ENCODE measurements at regions not wholly inside any gene's neighbourhood (a gene's known extent, or its start where the extent isn't known, plus 50 kb on each side); places are given as distances from the start of the nearest gene placed in this dataset.

GRCh38 chr18:2207294-2207693 is 364.0 kb downstream of the METTL4 start:
- H3K27ac ChIP-seq, result no peak overlapping the region
- no peak for TF ChIP-seq ZFX (IDR thresholded peaks at IDR 0.05; ENCODE audit: borderline replicate concordance)
- TF ChIP-seq, protein P1, sequence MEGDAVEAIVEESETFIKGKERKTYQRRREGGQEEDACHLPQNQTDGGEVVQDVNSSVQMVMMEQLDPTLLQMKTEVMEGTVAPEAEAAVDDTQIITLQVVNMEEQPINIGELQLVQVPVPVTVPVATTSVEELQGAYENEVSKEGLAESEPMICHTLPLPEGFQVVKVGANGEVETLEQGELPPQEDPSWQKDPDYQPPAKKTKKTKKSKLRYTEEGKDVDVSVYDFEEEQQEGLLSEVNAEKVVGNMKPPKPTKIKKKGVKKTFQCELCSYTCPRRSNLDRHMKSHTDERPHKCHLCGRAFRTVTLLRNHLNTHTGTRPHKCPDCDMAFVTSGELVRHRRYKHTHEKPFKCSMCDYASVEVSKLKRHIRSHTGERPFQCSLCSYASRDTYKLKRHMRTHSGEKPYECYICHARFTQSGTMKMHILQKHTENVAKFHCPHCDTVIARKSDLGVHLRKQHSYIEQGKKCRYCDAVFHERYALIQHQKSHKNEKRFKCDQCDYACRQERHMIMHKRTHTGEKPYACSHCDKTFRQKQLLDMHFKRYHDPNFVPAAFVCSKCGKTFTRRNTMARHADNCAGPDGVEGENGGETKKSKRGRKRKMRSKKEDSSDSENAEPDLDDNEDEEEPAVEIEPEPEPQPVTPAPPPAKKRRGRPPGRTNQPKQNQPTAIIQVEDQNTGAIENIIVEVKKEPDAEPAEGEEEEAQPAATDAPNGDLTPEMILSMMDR (IDR thresholded peaks at IDR 0.05), result no peak

DNA sequence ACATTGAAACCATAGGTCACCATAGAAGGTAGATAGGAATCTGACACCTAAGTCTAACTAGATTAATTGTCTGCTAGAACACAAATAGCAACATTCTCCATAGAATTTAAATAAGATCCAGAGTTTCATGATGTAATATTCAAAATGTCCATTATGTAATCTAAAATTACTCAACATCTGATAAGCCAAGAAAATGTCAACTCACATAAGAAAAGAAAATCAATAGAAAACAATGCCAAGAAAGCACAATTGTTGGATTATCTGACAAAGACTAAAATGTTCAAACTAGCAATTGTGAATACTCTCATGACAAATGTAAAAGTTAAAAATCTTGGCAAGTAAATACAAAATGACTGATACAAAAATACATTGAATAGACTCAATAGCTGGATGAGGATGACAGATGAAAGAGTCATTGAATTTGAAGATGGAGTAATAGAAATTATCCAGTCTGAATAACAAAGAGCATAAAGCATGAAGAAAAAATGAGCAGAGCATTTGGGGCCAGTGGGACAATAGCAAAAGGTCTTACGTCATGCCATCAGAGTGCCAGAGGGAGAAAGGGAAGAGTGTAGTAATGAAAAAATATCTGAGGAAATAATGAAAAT is 358.6 kb downstream of the METTL4 start:
- no peak overlapping the region for H3K27ac ChIP-seq
- TF ChIP-seq, protein P1 (IDR thresholded peaks at IDR 0.05), result no peak
- TF ChIP-seq ZFX (IDR thresholded peaks at IDR 0.05; ENCODE audit: borderline replicate concordance), result no peak

- H3K27ac ChIP-seq, result no peak overlapping the region
- no peak for TF ChIP-seq ZFX (IDR thresholded peaks at IDR 0.05; ENCODE audit: borderline replicate concordance)
- TF ChIP-seq, protein P1 (IDR thresholded peaks at IDR 0.05), result no peak
Measured at GRCh38 chr18:2213905-2214304, 357.4 kb downstream of the METTL4 start.

DNA sequence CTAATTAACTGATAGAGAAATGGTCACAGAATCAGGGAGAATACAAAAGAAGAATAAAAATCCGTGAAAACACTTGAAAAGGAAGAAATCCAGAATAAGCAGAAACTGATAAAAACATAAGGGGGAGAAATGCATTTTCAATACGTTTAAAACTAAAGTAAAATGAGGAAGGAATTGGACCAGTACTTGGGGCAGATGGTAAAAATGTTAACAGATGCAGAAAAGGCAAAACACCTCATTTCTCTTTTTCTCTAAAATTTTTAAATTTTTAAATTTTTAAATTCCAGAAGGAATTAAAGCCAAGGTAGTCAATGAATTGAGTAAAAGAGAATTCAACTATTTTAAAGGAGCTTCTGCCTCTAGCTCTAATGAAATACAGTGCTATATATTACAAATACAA is 353.9 kb downstream of the METTL4 start:
- no peak for TF ChIP-seq ZFX (IDR thresholded peaks at IDR 0.05; ENCODE audit: borderline replicate concordance)
- TF ChIP-seq, protein P1 (IDR thresholded peaks at IDR 0.05), result no peak
- H3K27ac ChIP-seq, result no peak overlapping the region

DNA sequence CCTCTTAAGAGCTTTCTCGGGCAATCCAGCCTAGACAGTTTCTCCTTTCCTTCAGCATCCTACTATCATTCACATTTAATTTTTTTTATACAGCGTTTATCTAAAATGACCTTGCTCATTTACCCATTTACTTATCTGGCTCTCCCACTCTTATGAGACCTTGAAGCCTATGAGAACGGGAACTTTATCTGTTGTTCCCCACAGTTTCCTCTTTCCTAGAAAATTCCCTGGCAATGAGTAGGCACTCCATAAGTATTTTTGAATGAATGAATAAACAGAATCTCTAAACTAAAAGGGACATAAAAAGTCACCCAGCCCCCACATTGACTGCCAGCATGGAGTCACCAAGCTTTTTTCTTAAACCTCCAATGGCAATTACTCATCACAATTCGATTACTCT is 353.2 kb downstream of the METTL4 start:
- no peak overlapping the region for H3K27ac ChIP-seq
- no peak for TF ChIP-seq ZFX (IDR thresholded peaks at IDR 0.05; ENCODE audit: borderline replicate concordance)
- TF ChIP-seq, protein P1 (IDR thresholded peaks at IDR 0.05), result no peak

DNA sequence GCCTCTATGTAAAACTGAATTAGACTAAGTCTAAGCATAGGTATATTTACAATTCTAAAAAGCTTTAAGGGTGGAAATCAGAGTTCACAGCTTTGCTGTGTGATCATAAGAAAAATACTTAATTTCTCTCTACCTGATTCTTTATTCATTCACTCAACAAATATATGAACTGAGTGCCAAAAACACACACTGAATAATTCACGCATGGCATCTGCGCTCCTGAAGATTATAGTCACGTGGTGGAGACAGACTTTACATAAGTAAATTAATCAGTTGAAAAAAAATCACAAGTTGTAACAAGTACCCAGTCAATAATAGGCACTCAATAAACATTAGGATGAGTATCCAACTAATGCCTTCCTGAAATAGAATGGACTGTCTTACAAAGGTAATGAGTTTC is 351.6 kb downstream of the METTL4 start:
- no peak overlapping the region for H3K27ac ChIP-seq
- TF ChIP-seq, protein P1 (IDR thresholded peaks at IDR 0.05), result no peak
- TF ChIP-seq ZFX (IDR thresholded peaks at IDR 0.05; ENCODE audit: borderline replicate concordance), result no peak

- no peak overlapping the region for H3K27ac ChIP-seq
- TF ChIP-seq, protein P1 (IDR thresholded peaks at IDR 0.05), result no peak
- no peak for TF ChIP-seq ZFX (IDR thresholded peaks at IDR 0.05; ENCODE audit: borderline replicate concordance)
Measured at GRCh38 chr18:2222270-2223185, 348.8 kb downstream of the METTL4 start.

Data from 22Rv1 (cell line).